Muscle of leg (tissue), 3 donors: ENCODE measurements at regions not wholly inside any gene's neighbourhood (a gene's known extent, or its start where the extent isn't known, plus 50 kb on each side); places are given as distances from the start of the nearest gene placed in this dataset.
"Not testable (repeated sequence)": the region's sequence is repeated elsewhere in the genome, so short reads cannot be mapped to it uniquely, and the experiment has no call there.

Source experiments
- DNase-seq: peaks from one replicate; pipeline ENCODE4 v3.0.0; 2013
- H3K27ac ChIP-seq: one replicate; pipeline ENCODE4 v1.5.1; 2013; ENCODE audit warnings: mild to moderate bottlenecking, low read length, control low read depth
- H3K27me3 ChIP-seq: one replicate; pipeline ENCODE4 v1.6.1; 2013; ENCODE audit warnings: low read length; ENCODE audit not compliant: control insufficient read depth, insufficient read depth
- H3K36me3 ChIP-seq: one replicate; pipeline ENCODE4 v1.6.1; 2013; ENCODE audit warnings: low read length; ENCODE audit not compliant: control insufficient read depth, insufficient read depth
- H3K4me1 ChIP-seq: one replicate; pipeline ENCODE4 v1.6.1; 2013; ENCODE audit warnings: low read length; ENCODE audit not compliant: control insufficient read depth, insufficient read depth
- H3K4me3 ChIP-seq: one replicate; pipeline ENCODE4 v1.5.1; 2013; ENCODE audit warnings: low read length, control low read depth
- H3K9me3 ChIP-seq: replicated peaks from 2 replicates; pipeline ENCODE4 v1.6.1; 2013; ENCODE audit warnings: low read depth, low read length; ENCODE audit not compliant: control insufficient read depth
- whole genome bisulfite sequencing: methylation state at CpG from one replicate; pipeline ENCODE4 v1.1.5; 2013; ENCODE audit warnings: missing lambda C conversion rate; ENCODE audit not compliant: insufficient coverage; 5-methylcytosine and 5-hydroxymethylcytosine counted together

DNA sequence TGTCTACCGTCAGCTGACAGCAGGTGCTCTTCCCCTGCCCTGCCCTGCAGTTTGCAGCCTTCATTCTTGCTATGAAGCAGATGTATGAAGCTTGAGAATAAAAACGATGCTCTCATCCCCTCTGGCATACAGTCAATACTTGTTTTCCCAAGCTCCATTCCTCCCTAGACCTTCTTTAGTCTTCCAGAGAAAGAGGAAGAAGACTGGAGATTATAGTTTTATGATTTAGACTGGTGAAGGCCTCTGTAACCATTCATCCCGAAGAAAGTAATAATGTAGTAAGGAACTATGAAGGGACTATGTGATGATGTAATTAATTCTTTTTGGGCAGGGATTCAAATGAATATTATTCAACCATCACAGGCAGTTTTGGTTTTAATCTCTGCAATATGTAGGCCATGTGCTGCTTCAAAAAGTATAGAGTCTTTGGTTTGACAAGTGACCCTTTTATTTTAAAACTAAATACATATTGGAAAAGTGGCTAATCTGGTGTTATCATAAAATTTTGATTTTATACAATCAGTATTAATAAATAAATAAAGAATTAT is 242.4 kb upstream of the KIAA1217 start:
- no CpG with 5 or more reads among the region's 3 CpGs for WGBS
- H3K4me3 ChIP-seq: no peak overlapping the region
- H3K27ac ChIP-seq: no peak overlapping the region
- peak; percentile 12 for DNase-seq
- no peaks in the 10 kb centered on the region for H3K9me3 ChIP-seq
- H3K4me1 ChIP-seq: no peaks in the 10 kb centered on the region
- H3K36me3 ChIP-seq: no peaks in the 10 kb centered on the region
- H3K27me3 ChIP-seq: no peaks in the 10 kb centered on the region

DNA sequence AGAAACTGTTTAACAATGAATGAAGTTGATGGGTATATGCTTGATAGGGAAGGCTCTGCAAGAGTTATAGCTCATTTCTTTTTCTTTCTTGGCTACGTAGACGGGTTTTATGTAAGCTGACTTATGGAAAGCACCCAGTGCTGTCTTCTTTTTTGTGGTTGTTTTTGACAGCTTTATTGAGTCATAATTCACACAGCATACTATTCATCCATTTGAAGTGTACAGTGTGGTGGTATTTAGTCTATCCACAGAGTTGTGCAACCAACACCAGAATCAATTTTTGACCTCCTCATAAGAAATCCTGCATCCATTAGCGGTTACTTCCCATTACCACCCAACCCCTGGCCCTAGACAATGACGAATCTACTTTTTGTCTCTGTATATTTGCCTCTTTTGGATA is 240.6 kb upstream of the KIAA1217 start:
- H3K27ac ChIP-seq: no peak overlapping the region
- H3K27me3 ChIP-seq: no peaks in the 10 kb centered on the region
- no peaks in the 10 kb centered on the region for H3K9me3 ChIP-seq
- no peaks in the 10 kb centered on the region for H3K4me1 ChIP-seq
- no peaks in the 10 kb centered on the region for H3K36me3 ChIP-seq
- no CpG with 5 or more reads among the region's 4 CpGs for WGBS
- H3K4me3 ChIP-seq: no peak overlapping the region
- no peak for DNase-seq

DNA sequence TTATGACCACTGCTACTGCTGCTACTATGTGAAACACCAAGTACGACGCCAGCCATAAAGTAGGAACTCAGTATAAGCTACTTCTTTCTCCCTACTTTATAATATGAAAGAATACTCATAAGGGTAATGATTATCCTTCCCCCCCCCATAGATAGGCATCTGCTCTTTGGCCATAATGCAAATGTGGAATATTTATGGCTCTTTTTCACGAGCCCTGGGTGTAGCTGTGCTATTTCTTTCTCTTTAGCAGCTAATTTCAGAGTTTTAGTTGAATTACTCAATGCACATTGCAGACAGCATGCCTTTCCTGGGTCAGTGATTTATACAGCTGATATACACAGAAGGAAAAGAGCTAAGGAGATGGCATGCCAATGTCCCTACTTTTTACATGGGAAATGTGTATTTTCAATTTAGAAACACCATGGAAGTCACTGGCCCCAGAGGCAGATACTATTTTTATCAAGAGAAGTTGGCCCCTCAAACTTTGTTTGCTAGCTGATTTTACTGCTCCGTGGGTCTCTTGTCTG is 234.1 kb upstream of the KIAA1217 start:
- H3K9me3 ChIP-seq: no peaks in the 10 kb centered on the region
- WGBS: 17% methylated on average over 1 of the region's 4 CpGs
- H3K4me3 ChIP-seq: no peak overlapping the region
- no peak overlapping the region for H3K27ac ChIP-seq
- H3K27me3 ChIP-seq: no peaks in the 10 kb centered on the region
- no peaks in the 10 kb centered on the region for H3K36me3 ChIP-seq
- no peak for DNase-seq
- H3K4me1 ChIP-seq: no peaks in the 10 kb centered on the region

DNA sequence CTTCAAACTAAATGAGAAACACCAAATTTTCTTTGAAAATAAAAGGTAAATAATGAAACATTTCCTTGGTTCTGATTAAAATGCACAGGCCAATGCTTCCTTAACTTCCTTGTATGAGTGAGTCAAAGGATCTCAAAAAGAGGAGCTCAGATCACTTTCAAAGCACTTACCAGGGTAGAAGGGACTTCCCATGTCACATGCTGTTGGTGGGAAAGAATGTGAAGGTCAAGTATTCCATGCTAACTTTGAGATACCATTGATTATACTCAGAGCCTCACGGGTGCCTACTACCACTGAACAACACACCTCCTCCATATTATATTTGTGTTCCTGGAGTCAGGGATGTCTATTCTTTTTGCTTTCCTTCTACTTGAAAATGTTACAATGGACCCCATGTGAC is 233.5 kb upstream of the KIAA1217 start:
- DNase-seq: no peak
- no peak overlapping the region for H3K27ac ChIP-seq
- WGBS: no CpG with 5 or more reads among the region's 1 CpG

DNA sequence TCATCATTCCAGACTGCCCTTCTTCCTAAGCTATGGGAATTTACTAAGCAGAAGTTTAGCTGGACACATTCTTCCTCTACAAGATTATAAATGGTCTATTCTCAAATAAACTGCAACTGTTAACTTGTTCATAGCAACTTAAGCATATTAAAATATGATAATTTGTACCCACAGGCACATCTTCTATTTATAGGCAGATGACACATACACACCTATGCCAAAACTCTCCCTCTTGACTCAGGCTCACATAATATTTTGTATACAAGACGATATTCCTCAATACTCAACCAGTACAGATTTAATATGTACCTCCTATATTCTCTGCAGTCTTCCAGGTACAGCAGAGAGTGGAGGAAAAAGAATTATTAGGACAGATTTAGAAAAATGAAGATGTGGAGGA is 232.7 kb upstream of the KIAA1217 start:
- WGBS: no CpG with 5 or more reads among the region's 1 CpG
- Histone ChIP-seq H3K27ac (no peak overlapping the region), H3K27me3 (no peaks in the 10 kb centered on the region), H3K9me3 (no peaks in the 10 kb centered on the region), H3K4me1 (peaks cover 2% of the 10 kb centered on the region), H3K4me3 (no peak overlapping the region), H3K36me3 (no peaks in the 10 kb centered on the region)
- no peak for DNase-seq

More for the DNA sequence above, 233.5 kb upstream of the KIAA1217 start:
- no peak overlapping the region for H3K4me3 ChIP-seq
- peaks cover 2% of the 10 kb centered on the region for H3K4me1 ChIP-seq
- no peaks in the 10 kb centered on the region for H3K27me3 ChIP-seq
- no peaks in the 10 kb centered on the region for H3K9me3 ChIP-seq
- no peaks in the 10 kb centered on the region for H3K36me3 ChIP-seq

DNA sequence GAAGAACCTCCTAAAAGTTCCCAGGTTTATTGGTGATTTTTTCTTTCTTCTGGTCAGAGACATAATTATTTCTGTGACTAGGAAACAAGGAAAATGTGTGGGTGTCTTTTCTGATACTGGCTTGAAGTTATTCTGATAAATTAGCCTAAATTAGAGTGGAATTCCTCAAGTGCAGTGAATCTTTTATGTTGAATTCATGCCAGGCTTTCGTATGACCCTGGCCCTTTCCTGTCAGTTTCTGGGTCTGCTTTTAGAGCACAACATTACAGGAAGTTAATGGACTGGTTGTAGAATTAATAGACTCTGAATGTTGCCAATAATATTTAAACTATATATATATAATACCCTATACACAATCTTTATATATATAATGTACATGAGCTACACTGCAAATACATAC is 230.6 kb upstream of the KIAA1217 start:
- H3K9me3 ChIP-seq: no peaks in the 10 kb centered on the region
- no CpG with 5 or more reads among the region's 1 CpG for WGBS
- H3K27me3 ChIP-seq: no peaks in the 10 kb centered on the region

DNA sequence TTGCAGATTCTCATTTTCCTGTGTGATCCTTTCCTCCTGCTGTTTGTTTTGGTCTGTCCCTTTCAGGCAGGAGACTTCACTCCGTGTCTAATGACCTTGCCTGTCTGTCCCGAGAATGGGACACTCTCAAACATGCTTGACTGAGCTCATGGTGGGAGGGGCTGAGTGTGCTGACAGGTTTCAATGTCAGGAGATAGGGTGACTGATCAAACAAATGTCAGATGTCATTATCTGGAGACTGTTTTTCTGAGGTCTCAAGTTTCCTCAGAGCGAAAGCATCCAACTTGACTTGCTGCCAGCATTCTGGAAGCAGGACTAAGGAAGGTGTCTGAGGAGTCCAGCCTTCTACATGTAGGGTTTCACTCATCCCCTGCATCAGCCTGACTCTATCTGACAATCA is 228.8 kb upstream of the KIAA1217 start:
- 0% methylated on average over 1 of the region's 3 CpGs for WGBS
- peak; percentile 62 for DNase-seq
- no peaks in the 10 kb centered on the region for H3K36me3 ChIP-seq

More for the DNA sequence above, 230.6 kb upstream of the KIAA1217 start:
- Histone ChIP-seq H3K4me3 (no peak overlapping the region), H3K27ac (no peak overlapping the region), H3K4me1 (peaks cover 2% of the 10 kb centered on the region), H3K36me3 (no peaks in the 10 kb centered on the region)
- DNase-seq: no peak

DNA sequence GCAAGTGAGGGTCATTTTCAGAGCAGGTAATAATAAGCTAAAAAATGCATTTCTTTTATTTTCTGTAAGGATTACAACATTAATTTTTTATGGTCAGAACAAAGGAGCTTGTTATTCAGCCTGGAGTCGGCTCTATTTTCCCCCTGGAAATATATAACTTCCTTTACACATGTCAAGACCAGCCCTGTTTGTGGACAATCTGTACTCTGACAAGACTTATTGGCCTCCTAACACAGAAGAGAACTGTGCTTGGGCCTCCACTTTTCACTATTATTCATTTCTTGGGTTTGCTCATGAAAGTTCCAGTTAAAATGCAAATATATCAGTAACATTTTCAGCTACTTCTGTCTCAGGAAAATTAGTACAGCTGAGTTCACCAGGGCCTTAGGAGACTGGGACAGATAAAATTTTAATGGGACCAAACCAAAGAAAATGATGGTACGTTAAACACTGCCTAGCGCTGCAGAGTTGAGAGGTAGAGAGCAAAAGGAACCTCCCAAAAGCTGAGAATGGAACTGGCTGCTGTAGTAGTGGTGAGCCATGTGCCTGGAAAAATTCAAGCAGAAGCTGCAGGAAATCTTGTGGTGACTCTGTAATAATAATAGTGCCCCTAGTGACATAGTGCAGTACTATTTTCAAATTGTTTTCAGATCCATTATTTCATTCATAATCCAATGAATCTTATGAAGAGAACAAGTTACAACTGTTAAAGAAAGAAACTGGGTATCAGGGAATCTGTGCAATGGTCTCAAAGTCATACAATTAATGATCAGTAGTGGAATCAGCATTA is 227.2 kb upstream of the KIAA1217 start:
- H3K4me3 ChIP-seq: no peak overlapping the region
- H3K27ac ChIP-seq: no peak overlapping the region
- H3K36me3 ChIP-seq: no peaks in the 10 kb centered on the region
- no peak for DNase-seq
- no peaks in the 10 kb centered on the region for H3K9me3 ChIP-seq
- no peaks in the 10 kb centered on the region for H3K27me3 ChIP-seq
- peaks cover 2% of the 10 kb centered on the region for H3K4me1 ChIP-seq
- whole genome bisulfite sequencing: 71% methylated on average over 2 of the region's 3 CpGs

More for the DNA sequence above, 228.8 kb upstream of the KIAA1217 start:
- no peak overlapping the region for H3K27ac ChIP-seq
- H3K9me3 ChIP-seq: no peaks in the 10 kb centered on the region
- H3K4me1 ChIP-seq: peaks cover 2% of the 10 kb centered on the region
- no peak overlapping the region for H3K4me3 ChIP-seq
- H3K27me3 ChIP-seq: no peaks in the 10 kb centered on the region

DNA sequence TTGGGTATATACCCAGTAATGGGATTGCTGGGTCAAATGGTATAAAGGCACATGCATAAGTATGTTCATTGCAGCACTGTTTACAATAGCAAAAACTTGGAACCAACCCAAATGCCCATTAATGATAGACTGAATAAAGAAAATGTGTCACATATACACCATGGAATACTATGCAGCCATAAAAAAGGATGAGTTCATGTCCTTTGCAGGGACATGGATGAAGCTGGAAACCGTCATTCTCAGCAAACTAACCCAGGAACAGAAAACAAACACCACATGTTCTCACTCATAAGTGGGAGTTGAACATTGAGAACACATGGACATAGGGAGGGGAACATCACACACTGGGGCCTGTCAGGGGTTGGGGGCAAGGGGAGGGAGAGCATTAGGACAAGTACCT is 224.5 kb upstream of the KIAA1217 start:
- not testable (repeated sequence) for H3K4me3 ChIP-seq, H3K36me3 ChIP-seq, H3K27me3 ChIP-seq, H3K4me1 ChIP-seq, DNase-seq, H3K27ac ChIP-seq, H3K9me3 ChIP-seq
- WGBS: no CpG with 5 or more reads among the region's 1 CpG

DNA sequence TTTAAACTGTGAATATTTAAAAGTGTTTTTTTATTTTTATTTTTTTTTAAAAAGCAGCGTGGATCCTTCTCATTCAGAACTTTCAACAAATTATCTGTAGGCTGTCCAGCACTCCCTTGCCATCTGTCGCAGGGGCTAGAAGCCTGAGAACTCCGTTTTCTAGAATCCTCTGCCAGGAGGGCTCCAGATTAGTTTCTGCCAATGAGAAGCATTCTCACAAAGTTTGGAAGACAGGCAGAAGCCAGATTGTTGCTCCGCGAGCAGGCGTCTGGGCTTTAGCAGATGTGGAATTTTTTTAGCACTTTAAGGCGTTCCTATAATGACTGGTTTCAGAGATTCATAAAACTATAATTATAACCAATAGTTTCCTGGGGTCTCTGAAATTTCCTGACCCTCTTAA is 220.9 kb upstream of the KIAA1217 start:
- DNase-seq: no peak
- no peak overlapping the region for H3K4me3 ChIP-seq
- H3K27ac ChIP-seq: no peak overlapping the region
- no peaks in the 10 kb centered on the region for H3K36me3 ChIP-seq
- H3K4me1 ChIP-seq: no peaks in the 10 kb centered on the region
- WGBS: 57% methylated on average over 3 of the region's 7 CpGs
- no peaks in the 10 kb centered on the region for H3K27me3 ChIP-seq
- no peaks in the 10 kb centered on the region for H3K9me3 ChIP-seq
